ENCODE measurements at regions not wholly inside any gene's neighbourhood (a gene's known extent, or its start where the extent isn't known, plus 50 kb on each side); places are given as distances from the start of the nearest gene placed in this dataset.
A peak's percentile ranks its signal among the peaks of the same experiment; 100 is the strongest.

DNA sequence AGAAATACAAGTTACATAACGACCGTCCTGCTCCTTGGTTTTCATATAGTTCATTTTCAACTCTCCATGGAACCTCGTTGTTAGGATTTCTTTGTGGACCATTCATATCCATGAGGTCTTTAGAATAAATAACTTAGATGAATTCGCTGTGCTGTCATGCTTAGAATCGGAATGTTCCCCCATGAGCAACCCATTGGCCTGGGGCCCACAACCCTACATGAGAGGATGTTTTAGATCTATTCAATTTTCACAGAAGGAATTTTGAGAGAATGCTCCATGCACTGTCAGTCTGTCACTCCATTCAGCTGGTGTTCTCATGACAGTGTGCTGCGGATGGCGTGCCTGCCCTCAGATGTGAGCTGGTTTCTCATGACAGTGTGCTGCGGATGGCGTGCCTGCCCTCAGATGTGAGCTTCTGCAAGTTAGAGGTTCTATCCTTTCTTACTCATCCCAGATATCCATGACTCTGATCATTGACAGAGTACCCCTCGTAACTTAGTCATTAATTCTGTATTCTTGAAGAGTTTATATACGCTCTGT lies 1193.1 kb downstream of the EFNB2 start:
- peak; percentile 56 for DNase-seq
- peak overlapping the region; percentile 30 for H3K27ac ChIP-seq
- in situ Hi-C loops (cut with HindIII; ENCODE audit: low pct_ligation_motif_present, low sequenced_read_pairs) = no loop called here
- H3K27me3 ChIP-seq (replicated peaks) = no peaks in the 10 kb centered on the region
- no peaks in the 10 kb centered on the region for H3K36me3 ChIP-seq (replicated peaks)
- no peak overlapping the region for H3K4me3 ChIP-seq (ENCODE audit: low read depth, low read length)
- TF ChIP-seq, protein P1, sequence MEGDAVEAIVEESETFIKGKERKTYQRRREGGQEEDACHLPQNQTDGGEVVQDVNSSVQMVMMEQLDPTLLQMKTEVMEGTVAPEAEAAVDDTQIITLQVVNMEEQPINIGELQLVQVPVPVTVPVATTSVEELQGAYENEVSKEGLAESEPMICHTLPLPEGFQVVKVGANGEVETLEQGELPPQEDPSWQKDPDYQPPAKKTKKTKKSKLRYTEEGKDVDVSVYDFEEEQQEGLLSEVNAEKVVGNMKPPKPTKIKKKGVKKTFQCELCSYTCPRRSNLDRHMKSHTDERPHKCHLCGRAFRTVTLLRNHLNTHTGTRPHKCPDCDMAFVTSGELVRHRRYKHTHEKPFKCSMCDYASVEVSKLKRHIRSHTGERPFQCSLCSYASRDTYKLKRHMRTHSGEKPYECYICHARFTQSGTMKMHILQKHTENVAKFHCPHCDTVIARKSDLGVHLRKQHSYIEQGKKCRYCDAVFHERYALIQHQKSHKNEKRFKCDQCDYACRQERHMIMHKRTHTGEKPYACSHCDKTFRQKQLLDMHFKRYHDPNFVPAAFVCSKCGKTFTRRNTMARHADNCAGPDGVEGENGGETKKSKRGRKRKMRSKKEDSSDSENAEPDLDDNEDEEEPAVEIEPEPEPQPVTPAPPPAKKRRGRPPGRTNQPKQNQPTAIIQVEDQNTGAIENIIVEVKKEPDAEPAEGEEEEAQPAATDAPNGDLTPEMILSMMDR (IDR thresholded peaks at IDR 0.05; ENCODE audit: low read depth, low read length, missing control alignments) = no peak

DNA sequence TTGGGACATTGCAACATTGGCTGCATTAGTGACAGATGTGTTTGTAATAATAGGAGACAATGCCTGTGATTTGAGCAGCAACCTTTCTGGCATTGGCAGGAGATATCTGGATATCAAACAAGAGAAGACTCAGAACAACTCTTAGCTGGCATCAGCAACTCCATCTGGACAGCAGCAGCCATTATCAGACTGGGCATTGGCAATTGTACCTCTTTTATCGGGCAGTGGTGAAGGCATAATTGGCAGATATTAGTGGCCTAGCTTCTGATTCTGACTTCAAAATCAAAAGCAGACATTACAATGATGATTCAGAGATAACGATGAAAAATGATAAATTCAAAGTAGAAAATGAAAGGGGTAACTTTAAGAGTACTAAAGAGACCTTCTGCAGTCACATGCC lies 1193.7 kb downstream of the EFNB2 start:
- in situ Hi-C loops (cut with HindIII; ENCODE audit: low pct_ligation_motif_present, low sequenced_read_pairs) = no loop called here
- Histone ChIP-seq H3K27me3 (replicated peaks) (no peaks in the 10 kb centered on the region), H3K36me3 (replicated peaks) (no peaks in the 10 kb centered on the region), H3K4me3 (ENCODE audit: low read depth, low read length) (no peak overlapping the region), H3K27ac (peak overlapping the region; percentile 30)
- TF ChIP-seq, protein P1 (IDR thresholded peaks at IDR 0.05; ENCODE audit: low read depth, low read length, missing control alignments) = no peak
- no peak for DNase-seq

DNA sequence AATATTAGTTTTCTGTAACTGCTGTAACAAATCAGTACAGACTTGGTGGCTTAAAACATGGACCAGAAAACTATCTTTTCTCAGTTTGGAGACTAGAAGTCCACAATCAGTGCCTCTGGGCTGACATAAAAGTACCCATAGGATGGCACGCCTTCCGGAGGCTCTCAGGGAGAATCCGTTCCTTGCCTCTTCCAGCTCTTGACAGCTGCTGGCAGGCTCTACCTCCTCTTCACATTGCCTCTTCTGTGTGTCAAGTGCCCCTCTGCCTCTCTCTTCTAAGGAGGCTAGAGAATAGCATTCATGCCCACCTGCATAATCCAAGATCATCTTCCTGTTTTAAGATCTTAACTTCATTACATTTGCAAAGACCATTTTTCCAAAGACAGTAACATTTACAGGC lies 1194.2 kb downstream of the EFNB2 start:
- Histone ChIP-seq H3K27ac (no peak overlapping the region), H3K27me3 (replicated peaks) (no peaks in the 10 kb centered on the region), H3K4me3 (ENCODE audit: low read depth, low read length) (no peak overlapping the region), H3K36me3 (replicated peaks) (no peaks in the 10 kb centered on the region)
- DNase-seq = no peak
- TF ChIP-seq, protein P1 (IDR thresholded peaks at IDR 0.05; ENCODE audit: low read depth, low read length, missing control alignments) = no peak
- in situ Hi-C loops (cut with HindIII; ENCODE audit: low pct_ligation_motif_present, low sequenced_read_pairs) = no loop called here

DNA sequence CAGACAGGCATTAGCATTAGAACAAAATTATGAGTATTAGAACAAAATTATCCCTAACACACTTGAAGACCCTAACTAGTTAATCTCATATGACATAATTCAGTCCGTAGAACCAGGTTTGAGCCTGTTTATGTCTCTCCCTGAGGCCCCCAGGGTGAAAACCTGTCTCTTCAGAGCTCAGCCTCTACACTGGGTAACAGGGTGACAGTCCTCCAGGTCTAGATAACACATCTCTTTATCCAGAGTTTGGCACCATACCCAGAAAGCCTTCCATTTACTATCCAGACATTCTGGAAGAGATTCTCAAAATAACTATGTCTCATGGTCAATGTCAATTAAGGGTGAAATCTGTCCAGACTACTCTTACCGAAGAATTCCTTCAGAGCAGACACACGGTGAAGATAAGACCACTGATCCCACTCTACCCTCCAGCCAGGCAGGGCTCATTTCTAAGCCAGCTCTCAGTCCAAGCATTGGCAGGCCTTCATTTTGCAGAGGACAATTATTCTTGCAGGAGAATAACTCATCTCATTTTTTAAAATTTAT lies 1195.3 kb downstream of the EFNB2 start:
- H3K27ac ChIP-seq = no peak overlapping the region
- H3K27me3 ChIP-seq (replicated peaks) = no peaks in the 10 kb centered on the region
- no peaks in the 10 kb centered on the region for H3K36me3 ChIP-seq (replicated peaks)
- in situ Hi-C loops (cut with HindIII; ENCODE audit: low pct_ligation_motif_present, low sequenced_read_pairs) = no loop called here
- no peak overlapping the region for H3K4me3 ChIP-seq (ENCODE audit: low read depth, low read length)
- no peak for DNase-seq
- TF ChIP-seq, protein P1 (IDR thresholded peaks at IDR 0.05; ENCODE audit: low read depth, low read length, missing control alignments) = no peak

DNA sequence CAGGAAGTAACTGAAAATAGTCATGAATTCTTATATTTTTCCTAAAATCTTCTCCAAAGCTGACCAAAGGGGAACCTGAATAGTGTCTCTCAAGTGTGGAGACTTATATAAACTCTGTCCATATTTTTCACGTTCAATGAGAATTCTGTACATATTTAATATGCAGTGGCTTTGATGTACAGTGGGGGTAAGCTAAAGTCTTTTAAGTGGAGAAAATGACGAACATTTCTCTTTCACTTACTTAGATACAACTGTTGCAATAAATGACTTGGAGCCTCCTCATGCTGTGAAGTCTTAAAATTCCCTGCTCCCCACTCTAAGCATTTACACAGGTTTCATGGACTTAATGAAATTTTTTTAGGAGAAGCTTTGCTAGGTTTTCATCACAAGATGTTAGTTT lies 1196.7 kb downstream of the EFNB2 start:
- DNase-seq = no peak
- Histone ChIP-seq H3K4me3 (ENCODE audit: low read depth, low read length) (no peak overlapping the region), H3K27ac (no peak overlapping the region), H3K27me3 (replicated peaks) (no peaks in the 10 kb centered on the region), H3K36me3 (replicated peaks) (no peaks in the 10 kb centered on the region)
- in situ Hi-C loops (cut with HindIII; ENCODE audit: low pct_ligation_motif_present, low sequenced_read_pairs) = no loop called here
- TF ChIP-seq, protein P1 (IDR thresholded peaks at IDR 0.05; ENCODE audit: low read depth, low read length, missing control alignments) = no peak

DNA sequence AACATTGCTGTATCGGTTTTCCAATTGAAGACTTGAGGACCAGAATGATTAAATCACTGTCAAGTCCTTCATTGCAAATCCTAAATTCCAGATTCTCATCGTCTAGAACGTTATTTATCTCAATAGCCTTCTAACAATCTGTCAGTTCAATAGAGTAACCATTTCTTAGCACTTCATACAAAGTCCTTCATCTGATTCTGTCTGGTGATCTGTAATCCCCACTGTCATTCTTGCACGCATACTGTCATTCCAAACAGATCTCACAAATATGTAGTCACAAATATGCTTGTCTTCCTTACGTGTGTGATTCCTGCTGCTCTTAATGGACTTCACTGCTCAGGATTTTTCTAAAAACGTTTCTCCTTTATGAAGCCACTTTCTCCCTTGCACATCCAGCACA lies 1197.5 kb downstream of the EFNB2 start:
- H3K4me3 ChIP-seq (ENCODE audit: low read depth, low read length) = no peak overlapping the region
- no peak for DNase-seq
- no peaks in the 10 kb centered on the region for H3K36me3 ChIP-seq (replicated peaks)
- no peaks in the 10 kb centered on the region for H3K27me3 ChIP-seq (replicated peaks)
- in situ Hi-C loops (cut with HindIII; ENCODE audit: low pct_ligation_motif_present, low sequenced_read_pairs) = no loop called here
- TF ChIP-seq, protein P1 (IDR thresholded peaks at IDR 0.05; ENCODE audit: low read depth, low read length, missing control alignments) = no peak
- H3K27ac ChIP-seq = peak overlapping the region; percentile 59

Measured in brain microvascular endothelial cell (primary cell).